ENCODE measurements at regions not wholly inside any gene's neighbourhood (a gene's known extent, or its start where the extent isn't known, plus 50 kb on each side); places are given as distances from the start of the nearest gene placed in this dataset.

- no peak for DNase-seq
These were observed 946.7 kb downstream of the ZPLD1 start for GRCh38 chr3:103381296-103382079.

GRCh38 chr3:103385961-103386656, 951.3 kb downstream of the ZPLD1 start:
- no peak for DNase-seq

- DNase-seq: no peak
These were observed 953.4 kb downstream of the ZPLD1 start for GRCh38 chr3:103388214-103388613.

- no peak for DNase-seq
These were observed 954.5 kb downstream of the ZPLD1 start for GRCh38 chr3:103389356-103389755.

DNA sequence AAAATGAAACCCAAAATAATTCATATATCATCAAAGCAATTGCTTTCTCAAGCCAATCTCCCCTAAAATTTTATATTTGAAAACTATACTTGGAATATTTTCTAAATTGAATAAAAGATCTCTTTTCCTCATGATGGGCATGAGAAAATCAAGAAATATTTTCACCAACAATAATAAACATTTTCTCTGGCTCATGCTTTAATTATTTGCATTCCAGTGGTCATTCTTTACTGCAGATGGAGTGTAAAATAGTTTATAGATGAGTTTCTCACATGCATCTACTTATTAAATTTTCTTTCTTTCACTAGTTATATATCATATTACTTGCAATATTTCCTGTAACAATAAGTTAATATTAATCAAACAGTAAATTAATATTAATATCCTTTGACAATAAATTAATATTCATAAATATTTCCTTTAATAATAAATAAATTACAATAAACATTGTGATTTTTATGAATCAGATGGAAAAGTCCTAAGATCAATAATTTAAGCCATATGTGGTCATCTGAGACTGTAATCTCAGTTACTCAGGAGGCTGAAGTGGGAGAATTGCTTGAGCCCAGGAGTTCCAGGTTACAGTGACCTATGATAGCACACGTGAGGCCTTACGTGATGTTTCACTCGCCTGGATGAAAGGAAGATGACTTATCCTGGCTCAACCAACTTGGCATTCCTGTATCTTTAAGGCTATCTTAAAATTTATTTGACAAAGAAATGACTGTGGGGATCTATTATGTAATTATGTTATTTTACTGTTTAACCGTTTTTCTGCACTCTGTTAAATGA, 958.8 kb downstream of the ZPLD1 start:
- no peak for DNase-seq

DNA sequence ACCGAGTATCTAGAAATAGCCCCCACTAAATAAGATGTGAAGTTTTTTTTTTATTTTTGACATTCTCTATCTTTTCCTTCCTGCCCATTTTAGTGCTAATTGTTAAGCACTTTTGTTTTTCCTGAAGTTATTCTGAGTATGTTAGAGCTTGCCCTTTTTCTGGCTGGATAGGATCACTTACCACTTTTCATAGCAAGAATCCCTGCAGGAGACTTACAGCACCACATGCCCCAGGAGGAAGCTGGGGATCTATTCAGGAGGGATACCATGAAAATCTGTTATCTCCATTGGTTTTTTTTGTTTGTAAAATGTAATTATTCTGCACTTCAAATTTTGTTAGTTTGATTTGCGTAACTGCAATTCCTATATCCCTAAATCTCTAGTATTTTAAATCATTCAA, 968.4 kb downstream of the ZPLD1 start:
- no peak for DNase-seq

GRCh38 chr3:103406320-103406850, 971.6 kb downstream of the ZPLD1 start:
- no peak for DNase-seq

DNA sequence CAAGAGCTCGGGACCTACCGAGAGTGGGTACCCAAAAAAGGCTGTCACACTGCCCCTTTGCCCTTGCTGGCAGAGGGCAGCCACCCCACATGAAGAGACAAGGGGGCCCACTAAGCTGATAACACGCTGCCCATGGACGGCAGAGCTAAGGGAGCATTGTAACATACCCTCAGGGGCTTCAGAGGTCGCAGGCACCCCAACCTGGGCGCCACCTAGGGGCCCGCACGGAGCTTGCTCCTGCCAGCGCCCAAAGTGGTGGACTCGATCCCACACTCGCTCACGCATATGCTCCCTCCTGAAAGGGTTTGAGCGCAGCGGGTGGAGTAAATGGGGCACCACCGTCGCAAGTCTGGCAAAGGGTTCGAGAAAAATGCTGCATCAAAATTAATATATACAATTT, 975.4 kb downstream of the ZPLD1 start:
- DNase-seq: no peak

DNA sequence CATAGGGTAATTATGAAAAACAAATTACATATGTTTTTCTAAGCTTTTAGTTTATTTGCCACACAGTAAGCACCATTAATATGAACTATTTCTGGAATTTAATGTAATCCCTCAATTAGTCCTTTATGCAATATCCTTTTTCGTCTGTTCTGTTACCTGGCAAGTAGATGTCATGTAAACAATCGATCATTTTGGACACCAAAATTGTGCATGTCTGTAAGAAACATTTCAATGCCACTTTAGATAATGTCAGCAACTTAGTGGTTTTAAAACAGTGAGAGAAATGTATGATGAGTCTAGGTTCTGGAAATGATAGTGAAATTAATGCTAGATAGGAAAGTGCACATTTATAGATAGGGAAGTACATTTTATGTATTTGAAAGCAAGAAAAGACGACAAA, 986.6 kb downstream of the ZPLD1 start:
- no peak for DNase-seq

DNA sequence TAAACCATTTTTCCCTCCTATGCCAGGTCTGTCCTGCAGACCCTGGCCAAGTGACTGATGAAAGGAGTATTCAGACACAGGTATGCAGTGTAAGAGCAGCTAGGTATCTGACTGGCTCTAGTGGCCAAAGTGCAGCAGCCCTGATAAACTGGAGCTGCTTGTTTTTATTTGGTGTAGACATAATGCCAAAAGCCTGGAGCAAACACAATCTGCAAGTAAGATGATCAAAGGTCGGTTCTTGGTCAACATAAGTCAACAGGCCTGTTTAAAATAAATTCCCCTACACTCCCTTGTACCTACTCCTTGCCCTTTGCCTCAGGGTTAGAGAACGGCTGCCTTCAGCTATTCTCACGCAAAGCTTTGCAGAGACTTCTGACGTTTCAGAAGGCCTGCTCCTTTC, 1003.1 kb downstream of the ZPLD1 start:
- no peak for DNase-seq

DNA sequence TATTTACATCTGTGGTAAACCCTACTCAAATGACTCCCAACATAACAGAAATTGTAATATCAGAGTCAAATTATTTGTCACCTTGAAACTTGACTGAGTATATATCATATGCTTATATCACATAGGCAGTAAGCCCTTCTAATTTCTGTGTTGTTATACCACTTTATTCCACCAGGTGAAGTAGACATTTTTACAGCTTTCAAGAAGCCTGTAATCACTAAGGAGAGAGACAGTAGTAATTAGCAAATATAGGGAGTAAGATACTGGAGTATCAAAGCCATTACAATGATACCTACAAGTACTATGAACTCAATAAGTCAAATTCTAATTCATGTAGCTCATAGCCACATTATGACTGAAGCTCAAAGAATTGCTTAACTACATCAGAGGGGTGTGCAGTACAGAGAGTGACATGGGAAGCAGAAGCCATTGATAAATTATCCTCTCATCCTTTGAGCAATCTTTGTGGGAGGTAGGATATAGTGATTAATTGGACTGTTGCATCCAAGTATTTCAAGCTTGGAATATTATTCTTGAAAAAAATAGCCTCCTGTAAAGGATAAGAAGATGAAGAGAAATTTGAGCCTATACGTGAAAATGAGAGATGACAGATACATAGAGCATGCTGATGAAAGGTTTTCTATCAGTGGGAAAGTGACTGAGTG, 1005.9 kb downstream of the ZPLD1 start:
- no peak for DNase-seq

GRCh38 chr3:103446953-103447629, 1012.3 kb downstream of the ZPLD1 start:
- no peak for DNase-seq

- no peak for DNase-seq
These were observed 1018.3 kb downstream of the ZPLD1 start for GRCh38 chr3:103453152-103453551.

GRCh38 chr3:103459815-103460214, 1025.0 kb downstream of the ZPLD1 start:
- no peak for DNase-seq

DNA sequence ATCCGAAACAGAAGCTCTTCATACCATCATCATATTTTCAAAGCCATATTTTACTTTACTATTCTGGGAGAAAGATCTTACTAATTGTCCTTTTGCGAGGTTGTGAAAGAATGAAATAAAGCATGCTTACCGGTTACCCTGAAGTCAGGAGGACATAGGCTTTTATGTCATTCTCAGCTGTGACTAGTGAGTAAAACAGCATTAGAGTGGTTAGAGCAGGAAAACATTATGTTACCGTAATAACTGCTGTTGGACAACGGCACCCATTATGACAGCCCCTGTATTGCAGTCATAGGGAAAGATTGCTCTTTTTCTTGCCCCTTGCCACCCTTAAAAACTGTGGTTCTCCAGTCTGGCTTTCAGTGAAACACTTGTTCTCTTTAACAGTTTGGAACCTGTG, 1035.7 kb downstream of the ZPLD1 start:
- no peak for DNase-seq

DNA sequence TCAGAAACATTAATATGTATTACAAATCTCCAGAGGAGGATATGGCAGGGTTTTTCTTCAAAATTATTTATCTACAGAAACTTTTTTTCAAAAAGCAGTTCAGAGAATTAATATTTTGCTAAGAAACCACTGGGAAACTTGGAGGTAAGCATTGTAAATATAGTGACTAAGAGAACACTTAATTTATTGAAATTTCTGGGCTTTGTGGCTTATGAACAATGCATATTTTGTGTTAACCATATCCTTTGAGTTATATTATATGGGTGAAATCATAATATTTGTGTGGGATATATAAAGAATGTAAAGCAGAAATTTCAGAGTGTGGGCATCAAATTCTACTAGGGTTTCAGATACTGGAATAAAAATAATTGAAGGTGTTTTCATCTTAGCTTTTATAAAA, 1059.2 kb downstream of the ZPLD1 start:
- DNase-seq: no peak

DNA sequence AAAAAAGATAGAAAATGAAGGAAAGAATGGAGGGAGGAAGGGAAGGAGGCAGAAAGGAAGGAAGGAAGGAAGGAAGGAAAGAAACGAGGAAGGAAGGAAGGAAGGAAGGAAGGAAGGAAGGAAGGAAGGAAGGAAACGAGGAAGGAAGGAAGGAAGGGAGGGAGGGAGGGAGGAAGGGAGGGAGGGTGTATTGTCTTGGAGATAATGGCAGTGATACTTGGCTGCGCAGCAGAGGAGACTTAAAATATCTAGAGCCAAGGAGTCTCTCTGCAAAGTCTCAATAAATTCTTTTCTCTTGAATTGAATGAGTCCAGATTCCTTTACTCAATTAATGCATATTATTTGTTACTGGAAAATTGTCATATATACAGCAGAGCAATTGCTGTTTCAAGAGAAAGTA, 1059.7 kb downstream of the ZPLD1 start:
- no peak for DNase-seq

- DNase-seq: no peak
These were observed 1060.4 kb downstream of the ZPLD1 start for GRCh38 chr3:103495186-103495585.

GRCh38 chr3:103499132-103499900, 1064.5 kb downstream of the ZPLD1 start:
- no peak for DNase-seq

GRCh38 chr3:103499967-103500366, 1065.2 kb downstream of the ZPLD1 start:
- DNase-seq: no peak

GRCh38 chr3:103510760-103511159, 1075.9 kb downstream of the ZPLD1 start:
- no peak for DNase-seq

DNA sequence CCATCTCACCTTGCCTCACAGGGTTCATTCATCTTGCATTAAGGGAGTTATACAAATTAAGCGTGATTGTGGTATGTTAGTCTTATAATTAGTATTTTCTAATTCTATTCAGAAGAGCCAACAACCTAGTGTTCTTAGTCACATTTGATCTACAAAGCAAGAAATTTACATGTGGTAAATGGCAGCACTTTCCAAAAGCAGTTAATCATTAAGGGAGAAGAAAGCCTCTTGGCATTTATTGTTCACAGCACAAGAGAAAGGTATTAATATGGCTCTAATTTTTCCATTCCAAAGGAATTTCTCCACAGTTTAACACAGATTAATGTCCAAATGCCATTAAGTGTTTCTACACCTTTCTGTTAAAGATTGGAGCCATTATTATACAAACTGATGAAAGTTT, 1077.1 kb downstream of the ZPLD1 start:
- no peak for DNase-seq

All from hematopoietic multipotent progenitor cell treated with erythropoietin and hydrocortisone succinate and interleukin-3 and kit ligand, for 8 days (in vitro differentiated cells).